ENCODE measurements at regions not wholly inside any gene's neighbourhood (a gene's known extent, or its start where the extent isn't known, plus 50 kb on each side); places are given as distances from the start of the nearest gene placed in this dataset.

- TF ChIP-seq SP1 (IDR thresholded peaks at IDR 0.05; ENCODE audit: low read depth): no peak
- no peak for TF ChIP-seq POLR2A (IDR thresholded peaks at IDR 0.05; ENCODE audit: borderline replicate concordance, extremely low read depth, insufficient read depth, insufficient read length)
- no peak for TF ChIP-seq EZH2phosphoT487 (IDR thresholded peaks at IDR 0.05; ENCODE audit: borderline replicate concordance)
- TF ChIP-seq CEBPB (IDR thresholded peaks at IDR 0.05; ENCODE audit: low read depth): no peak
- TF ChIP-seq CTCF (IDR thresholded peaks at IDR 0.05 in 2 of 3, conservative IDR thresholded peaks at IDR 0.05 in 1 of 3; ENCODE audit: borderline replicate concordance in 1 of 3, insufficient read depth in 1 of 3, low read depth in 2 of 3, low read length in 2 of 3): no peak
- TF ChIP-seq MAX (IDR thresholded peaks at IDR 0.05): no peak
- TF ChIP-seq EZH2 (IDR thresholded peaks at IDR 0.05): no peak
- no peak for TF ChIP-seq ZBTB33 (IDR thresholded peaks at IDR 0.05; ENCODE audit: extremely low read depth, insufficient replicate concordance, low read length)
- TF ChIP-seq REST (IDR thresholded peaks at IDR 0.05; ENCODE audit: low read depth): no peak
- no peak for TF ChIP-seq POLR2AphosphoS5 (IDR thresholded peaks at IDR 0.05; ENCODE audit: low read depth, low read length)
- TF ChIP-seq ATF3 (IDR thresholded peaks at IDR 0.05): no peak
- no peak for TF ChIP-seq SRF (IDR thresholded peaks at IDR 0.05; ENCODE audit: low read depth)
- no peak for TF ChIP-seq JUND (IDR thresholded peaks at IDR 0.05)
Measured at GRCh38 chr3:159925248-159925647, 63.4 kb upstream of the IL12A start.

Measured in HCT116 (cell line).